ENCODE measurements at regions not wholly inside any gene's neighbourhood (a gene's known extent, or its start where the extent isn't known, plus 50 kb on each side); places are given as distances from the start of the nearest gene placed in this dataset.

GRCh38 chr6:112401083-112401482, 54.0 kb downstream of the RFPL4B start:
- Histone ChIP-seq H3K4me3 (no peak overlapping the region), H3K9me3 (no peaks in the 10 kb centered on the region), H3K4me1 (no peaks in the 10 kb centered on the region), H3K36me3 (no peaks in the 10 kb centered on the region), H3K27me3 (no peaks in the 10 kb centered on the region), H3K27ac (no peak overlapping the region)
- TF ChIP-seq CTCF (IDR thresholded peaks at IDR 0.05): no peak
- no peak for TF ChIP-seq POLR2A (IDR thresholded peaks at IDR 0.05)
- no peak for DNase-seq
- intact Hi-C loops (cut with DNase I; ENCODE audit: low total_unique reads): no loop called here

GRCh38 chr6:112407101-112407590, 60.0 kb downstream of the RFPL4B start:
- intact Hi-C loops (cut with DNase I; ENCODE audit: low total_unique reads): no loop called here
- H3K4me3 ChIP-seq: no peak overlapping the region
- DNase-seq: no peak
- no peaks in the 10 kb centered on the region for H3K9me3 ChIP-seq
- H3K27ac ChIP-seq: no peak overlapping the region
- no peaks in the 10 kb centered on the region for H3K36me3 ChIP-seq
- no peaks in the 10 kb centered on the region for H3K27me3 ChIP-seq
- no peak for TF ChIP-seq CTCF (IDR thresholded peaks at IDR 0.05)
- no peaks in the 10 kb centered on the region for H3K4me1 ChIP-seq

- no peaks in the 10 kb centered on the region for H3K36me3 ChIP-seq
- TF ChIP-seq POLR2A (IDR thresholded peaks at IDR 0.05): no peak
- no peak for TF ChIP-seq CTCF (IDR thresholded peaks at IDR 0.05)
- H3K4me1 ChIP-seq: no peaks in the 10 kb centered on the region
- intact Hi-C loops (cut with DNase I; ENCODE audit: low total_unique reads): no loop called here
- no peaks in the 10 kb centered on the region for H3K9me3 ChIP-seq
- H3K4me3 ChIP-seq: no peak overlapping the region
- H3K27ac ChIP-seq: no peak overlapping the region
- DNase-seq: no peak
- H3K27me3 ChIP-seq: no peaks in the 10 kb centered on the region
These were observed 61.4 kb downstream of the RFPL4B start for GRCh38 chr6:112408522-112408921.

GRCh38 chr6:112409311-112409710, 62.2 kb downstream of the RFPL4B start:
- TF ChIP-seq CTCF (IDR thresholded peaks at IDR 0.05): no peak
- TF ChIP-seq POLR2A (IDR thresholded peaks at IDR 0.05): no peak
- Histone ChIP-seq H3K27me3 (no peaks in the 10 kb centered on the region), H3K36me3 (no peaks in the 10 kb centered on the region), H3K4me3 (no peak overlapping the region), H3K27ac (no peak overlapping the region), H3K4me1 (no peaks in the 10 kb centered on the region), H3K9me3 (no peaks in the 10 kb centered on the region)
- intact Hi-C loops (cut with DNase I; ENCODE audit: low total_unique reads): no loop called here
- DNase-seq: no peak

- no peaks in the 10 kb centered on the region for H3K9me3 ChIP-seq
- intact Hi-C loops (cut with DNase I; ENCODE audit: low total_unique reads): no loop called here
- H3K4me3 ChIP-seq: no peak overlapping the region
- no peaks in the 10 kb centered on the region for H3K27me3 ChIP-seq
- DNase-seq: no peak
- no peaks in the 10 kb centered on the region for H3K4me1 ChIP-seq
- no peak overlapping the region for H3K27ac ChIP-seq
- TF ChIP-seq POLR2A (IDR thresholded peaks at IDR 0.05) (no peak), CTCF (IDR thresholded peaks at IDR 0.05) (no peak)
- no peaks in the 10 kb centered on the region for H3K36me3 ChIP-seq
These were observed 66.7 kb downstream of the RFPL4B start for GRCh38 chr6:112413780-112414179.
